NCI-H2196 (cell line): ENCODE measurements at regions not wholly inside any gene's neighbourhood (a gene's known extent, or its start where the extent isn't known, plus 50 kb on each side); places are given as distances from the start of the nearest gene placed in this dataset.

Source experiments
- DNase-seq: peaks from one replicate; lab custom pipeline; 2025; ENCODE audit not compliant: unreplicated experiment; lab: John Stamatoyannopoulos, UW

GRCh38 chr6:81253821-81254220, 498.7 kb downstream of the TENT5A start:
- no peak for DNase-seq

DNA sequence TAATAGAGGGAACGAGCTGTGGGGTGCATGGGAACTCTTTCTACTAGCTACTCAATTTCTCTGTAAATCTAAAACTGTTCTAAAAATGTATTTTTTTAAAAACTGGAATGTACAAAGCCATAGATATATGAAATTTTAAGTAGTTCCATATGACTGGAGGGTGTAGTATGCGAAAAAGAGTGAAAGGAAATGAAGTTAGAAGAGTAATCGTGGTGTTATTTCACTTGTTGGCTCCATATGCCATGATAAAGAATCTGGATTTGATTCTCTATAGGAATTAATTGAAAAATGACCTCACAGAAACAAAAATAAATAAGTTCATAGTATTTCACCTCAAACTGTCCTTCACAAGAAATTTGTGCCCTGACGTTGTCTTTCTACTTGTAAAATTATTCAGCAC, 500.2 kb downstream of the TENT5A start:
- no peak for DNase-seq

GRCh38 chr6:81246200-81246599, 506.3 kb downstream of the TENT5A start:
- DNase-seq = no peak

- no peak for DNase-seq
Measured at GRCh38 chr6:81242624-81243023, 509.9 kb downstream of the TENT5A start.

GRCh38 chr6:81241126-81242041, 511.1 kb downstream of the TENT5A start:
- DNase-seq = peak; percentile 9

DNA sequence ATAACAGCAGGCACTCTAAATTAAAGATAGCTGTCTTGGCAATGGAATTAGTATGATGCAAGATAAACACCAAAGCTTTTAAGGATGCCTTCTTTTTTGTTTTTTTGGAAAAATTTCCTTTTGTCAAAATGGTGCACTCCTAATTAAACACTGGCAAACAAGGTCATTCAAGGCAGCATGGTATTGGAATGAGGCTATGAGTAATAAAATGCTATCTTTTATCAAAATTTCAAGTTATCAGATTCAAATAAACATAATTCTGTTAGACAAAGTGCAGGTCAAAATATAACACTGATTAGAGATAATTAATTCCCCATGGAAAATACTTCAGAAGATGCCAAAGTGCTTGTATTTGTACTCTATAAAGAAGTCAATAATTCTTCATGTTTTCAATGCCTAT, 514.1 kb downstream of the TENT5A start:
- no peak for DNase-seq

DNA sequence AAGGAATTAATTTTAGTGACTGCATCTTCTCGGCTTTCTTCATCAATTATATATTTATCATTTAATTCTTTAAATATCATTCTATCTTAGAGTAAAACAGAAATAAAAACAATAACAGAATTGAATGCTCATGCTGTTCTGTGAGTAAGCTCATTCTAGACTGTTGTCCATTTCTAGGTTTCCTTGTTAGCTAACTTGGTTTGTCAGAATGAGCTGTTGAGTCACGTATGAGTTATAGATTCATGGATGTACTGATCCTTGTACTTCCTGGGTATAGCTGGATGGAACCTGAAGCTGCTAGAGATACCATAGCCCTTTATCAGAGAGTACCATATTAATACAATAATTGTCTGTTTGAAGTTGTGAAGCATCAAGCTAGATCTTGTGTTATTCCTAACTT, 515.3 kb downstream of the TENT5A start:
- DNase-seq = no peak

- no peak for DNase-seq
Measured at GRCh38 chr6:81235512-81235911, 517.0 kb downstream of the TENT5A start.

DNA sequence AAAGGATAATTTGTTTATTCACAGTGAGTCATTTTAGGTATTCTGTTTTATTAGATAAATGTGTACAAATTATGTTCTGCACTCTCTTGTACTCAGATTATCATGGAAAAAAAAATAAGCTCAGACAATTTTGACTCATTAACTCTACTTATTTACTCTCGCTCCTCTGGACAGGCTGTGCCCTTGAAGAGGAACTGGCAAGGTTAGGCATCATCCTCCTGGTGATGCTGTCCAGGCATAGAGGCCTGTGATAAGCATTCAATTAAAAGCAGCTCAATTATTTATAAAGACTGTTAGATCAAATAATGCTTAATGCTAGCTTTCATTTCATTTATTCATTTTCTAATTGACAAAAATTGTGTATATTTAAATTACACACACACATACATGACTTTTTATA, 518.5 kb downstream of the TENT5A start:
- no peak for DNase-seq

- no peak for DNase-seq
Measured at GRCh38 chr6:81228912-81229555, 523.4 kb downstream of the TENT5A start.

DNA sequence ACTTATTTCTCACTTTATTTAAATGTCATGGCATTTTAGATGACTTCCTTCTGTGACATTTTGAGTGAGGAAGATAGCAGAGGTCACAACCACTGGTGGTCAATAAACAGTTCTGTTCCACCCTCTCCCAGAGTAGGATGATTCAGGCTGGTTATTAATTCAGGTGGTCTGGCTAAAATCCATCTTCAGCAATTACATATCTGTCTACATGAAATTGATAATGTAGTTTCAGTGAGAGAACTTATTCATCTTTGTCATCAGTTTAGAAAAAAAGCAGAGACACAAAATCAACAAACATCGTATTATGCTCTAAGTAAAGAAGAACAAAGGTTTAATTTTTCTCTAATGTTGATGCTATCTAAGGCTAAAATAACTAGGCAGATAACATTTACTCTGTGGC, 525.5 kb downstream of the TENT5A start:
- DNase-seq = no peak

DNA sequence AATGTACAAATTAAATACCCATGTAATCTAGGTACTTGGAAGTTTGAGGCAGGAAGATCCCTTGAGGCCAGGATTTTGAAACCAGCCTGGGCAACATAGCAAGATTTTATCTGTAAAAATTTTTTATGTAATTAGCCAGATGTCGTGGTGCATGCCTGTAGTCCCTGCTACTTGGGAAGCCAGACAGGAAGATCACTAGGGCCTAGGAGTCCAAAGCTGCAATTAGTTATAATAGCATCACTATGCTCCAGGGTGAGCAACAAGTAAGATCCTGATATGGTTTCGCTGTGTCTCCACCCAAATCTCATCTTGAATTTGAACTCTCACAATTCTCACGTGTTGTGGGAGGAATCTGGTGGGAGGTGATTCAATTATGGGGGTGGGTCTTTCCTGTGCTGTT, 535.8 kb downstream of the TENT5A start:
- no peak for DNase-seq

- DNase-seq = no peak
Measured at GRCh38 chr6:81215092-81215432, 537.4 kb downstream of the TENT5A start.

GRCh38 chr6:81214414-81215091, 537.9 kb downstream of the TENT5A start:
- no peak for DNase-seq

DNA sequence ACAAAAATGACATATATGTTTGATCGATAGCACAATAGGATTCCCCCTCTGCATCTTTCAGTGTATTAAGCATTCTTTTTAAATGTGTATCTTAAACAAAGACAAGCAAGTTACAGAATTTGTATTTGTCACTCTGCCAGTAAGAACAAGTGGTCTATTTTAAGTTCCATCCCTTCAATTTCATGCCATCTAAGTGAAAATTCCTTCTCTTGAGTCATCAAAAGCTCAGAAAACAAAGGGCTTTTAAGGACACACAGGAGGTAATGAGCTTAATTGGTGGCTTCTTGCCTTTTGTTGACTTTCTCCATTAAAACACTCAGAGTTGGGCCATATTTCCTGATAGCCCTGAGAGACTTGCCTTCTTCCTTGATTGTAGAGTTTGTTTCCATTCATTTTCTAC, 547.8 kb downstream of the TENT5A start:
- DNase-seq = no peak

GRCh38 chr6:81194374-81194773, 558.1 kb downstream of the TENT5A start:
- DNase-seq = no peak

DNA sequence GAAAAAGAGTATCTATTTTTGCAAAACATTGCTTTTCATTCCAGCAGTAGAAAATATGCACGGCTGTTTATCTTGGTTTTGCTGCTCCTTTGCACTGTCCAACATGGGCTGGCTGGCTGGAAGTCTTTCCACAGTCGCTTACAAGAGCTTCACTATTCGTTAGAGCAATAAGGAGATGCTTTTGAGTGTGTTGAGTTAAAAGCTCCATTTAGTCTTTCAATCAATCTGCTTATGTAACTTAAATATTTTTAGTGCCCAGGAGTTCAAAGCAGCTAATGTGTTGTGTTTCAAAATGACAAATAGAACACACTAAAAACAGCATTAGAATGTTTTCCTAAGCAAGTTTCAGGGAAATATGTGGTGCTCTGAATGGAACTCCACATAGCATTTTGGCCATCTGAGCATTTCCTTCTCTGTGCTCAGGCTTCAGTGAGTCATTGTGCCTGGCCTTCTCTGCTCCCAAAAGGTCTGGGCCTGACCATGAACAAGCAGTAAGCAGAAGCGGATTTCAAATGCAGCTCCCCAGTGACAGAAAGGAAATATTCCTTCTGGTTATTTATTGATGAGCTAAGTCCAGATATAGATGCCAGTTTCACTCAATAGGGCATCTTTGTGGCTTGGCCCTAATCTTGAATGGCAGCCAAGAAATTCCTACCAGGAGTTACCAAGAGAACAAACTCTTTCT, 580.3 kb downstream of the TENT5A start:
- DNase-seq = no peak

- no peak for DNase-seq
Measured at GRCh38 chr6:81169166-81169565, 583.3 kb downstream of the TENT5A start.

GRCh38 chr6:81166770-81167169, 585.7 kb downstream of the TENT5A start:
- peak; percentile 9 for DNase-seq

DNA sequence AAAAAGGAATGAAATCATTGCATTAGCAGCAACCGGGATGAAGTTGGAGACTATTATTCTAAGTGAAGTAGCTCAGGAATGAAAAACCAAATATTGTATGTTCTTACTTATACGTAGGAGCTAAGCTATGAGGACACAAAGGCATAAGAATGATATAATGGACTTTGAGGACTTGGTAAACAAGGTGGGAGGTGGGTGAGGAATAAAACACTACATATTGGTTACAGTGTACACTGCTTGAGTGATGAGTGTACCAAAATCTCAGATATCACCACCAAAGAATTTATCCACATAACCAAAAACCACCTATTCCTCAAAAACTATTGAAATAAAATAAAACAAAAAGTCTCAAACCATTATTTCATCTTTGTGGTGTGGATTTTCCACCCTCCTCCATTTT, 593.5 kb downstream of the TENT5A start:
- no peak for DNase-seq

DNA sequence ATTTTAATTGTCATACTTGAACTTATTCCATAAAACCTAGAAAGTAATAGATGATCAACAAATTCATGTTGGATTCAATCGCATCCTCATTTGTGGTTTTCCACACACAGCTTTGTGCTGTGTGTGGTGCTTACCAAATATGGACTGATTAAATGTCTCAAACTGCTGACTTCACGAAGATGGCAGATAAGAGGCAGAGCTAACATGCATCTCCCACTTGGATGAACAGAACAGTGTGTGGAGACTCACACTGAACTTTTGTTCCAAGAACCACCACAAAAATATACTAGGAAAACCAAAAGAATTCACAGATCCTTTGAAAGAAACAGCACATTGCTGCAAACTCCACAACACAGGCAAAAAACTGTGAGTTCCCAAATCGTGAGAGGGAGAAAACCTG, 603.7 kb downstream of the TENT5A start:
- DNase-seq = no peak
